HAP-1 (cell line): ENCODE measurements at regions not wholly inside any gene's neighbourhood (a gene's known extent, or its start where the extent isn't known, plus 50 kb on each side); places are given as distances from the start of the nearest gene placed in this dataset.
"Not testable (repeated sequence)": the region's sequence is repeated elsewhere in the genome, so short reads cannot be mapped to it uniquely, and the experiment has no call there.

Source experiments
- DNase-seq, 2 experiments: peaks; one replicate each; pipeline ENCODE4 v3.0.0-alpha.2; 2016 to 2020; ENCODE audit warnings: low spot score in 2 of 2
- H3K27me3 ChIP-seq: fragments of 250-450 bp; sonication (Bioruptor Pico); 2 replicates; pipeline ENCODE4 v1.5.1; 2020; ENCODE audit warnings: low read depth, mild to moderate bottlenecking, moderate library complexity
- H3K36me3 ChIP-seq: fragments of 250-450 bp; sonication (Bioruptor Pico); replicated peaks from 2 replicates; pipeline ENCODE4 v1.5.1; 2020; ENCODE audit warnings: mild to moderate bottlenecking
- H3K4me1 ChIP-seq: fragments of 250-450 bp; sonication (Bioruptor Pico); 2 replicates; pipeline ENCODE4 v1.5.1; 2020; ENCODE audit warnings: mild to moderate bottlenecking
- H3K4me3 ChIP-seq: fragments of 250-450 bp; sonication (Bioruptor Pico); 2 replicates; pipeline ENCODE4 v1.5.1; 2020; ENCODE audit warnings: mild to moderate bottlenecking, moderate library complexity
- H3K9me3 ChIP-seq: fragments of 250-450 bp; sonication (Bioruptor Pico); 2 replicates; pipeline ENCODE4 v1.5.1; 2020; ENCODE audit warnings: mild to moderate bottlenecking, moderate library complexity
- in situ Hi-C: fragments of 300-500 bp; cut with MboI; formaldehyde crosslinking; loops from 3 replicates; pipeline ENCODE4 v1.14.3; 2020; ENCODE audit warnings: low sequenced_read_pairs, inconsistent platforms, mixed read lengths

GRCh38 chr1:166671627-166672026 is 167.6 kb upstream of the POGK start:
- H3K36me3 ChIP-seq = no peaks in the 10 kb centered on the region
- H3K9me3 ChIP-seq = no peaks in the 10 kb centered on the region
- no peak for DNase-seq
- H3K4me3 ChIP-seq = no peak overlapping the region
- no peaks in the 10 kb centered on the region for H3K4me1 ChIP-seq
- no peaks in the 10 kb centered on the region; the same call in 1 of the 2 replicates for H3K27me3 ChIP-seq
- in situ Hi-C loops = no loop called here

- no peaks in the 10 kb centered on the region for H3K36me3 ChIP-seq
- H3K27me3 ChIP-seq = no peaks in the 10 kb centered on the region; the same call in 1 of the 2 replicates
- no peak overlapping the region for H3K4me3 ChIP-seq
- no peaks in the 10 kb centered on the region for H3K4me1 ChIP-seq
- in situ Hi-C loops = no loop called here
- H3K9me3 ChIP-seq = no peaks in the 10 kb centered on the region
- DNase-seq = no peak
These were observed 165.6 kb upstream of the POGK start for GRCh38 chr1:166673722-166674121.

DNA sequence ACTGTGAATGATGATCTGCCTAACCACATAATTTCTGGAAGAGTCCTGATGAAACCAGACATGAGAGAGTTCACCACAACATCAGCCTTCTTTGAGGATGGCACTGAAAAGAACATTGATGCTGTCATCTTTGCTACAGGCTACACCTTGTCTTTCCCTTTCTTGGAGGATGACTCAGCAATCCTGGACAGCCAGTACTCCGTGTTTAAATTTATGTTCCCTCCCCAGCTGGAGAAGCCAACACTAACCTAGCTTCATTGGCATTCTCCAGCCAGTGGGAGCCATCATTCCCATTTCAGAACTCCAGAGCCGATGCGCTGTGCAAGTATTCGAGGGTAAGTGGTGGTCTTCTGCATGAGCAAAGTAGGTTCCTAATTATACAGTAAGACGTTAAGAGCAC is 164.1 kb upstream of the POGK start:
- in situ Hi-C loops = no loop called here
- H3K9me3 ChIP-seq = no peaks in the 10 kb centered on the region
- H3K4me1 ChIP-seq = no peaks in the 10 kb centered on the region
- no peak for DNase-seq
- no peaks in the 10 kb centered on the region for H3K36me3 ChIP-seq
- H3K4me3 ChIP-seq = no peak overlapping the region
- H3K27me3 ChIP-seq = peaks cover 3% of the 10 kb centered on the region; the same call in 1 of the 2 replicates

DNA sequence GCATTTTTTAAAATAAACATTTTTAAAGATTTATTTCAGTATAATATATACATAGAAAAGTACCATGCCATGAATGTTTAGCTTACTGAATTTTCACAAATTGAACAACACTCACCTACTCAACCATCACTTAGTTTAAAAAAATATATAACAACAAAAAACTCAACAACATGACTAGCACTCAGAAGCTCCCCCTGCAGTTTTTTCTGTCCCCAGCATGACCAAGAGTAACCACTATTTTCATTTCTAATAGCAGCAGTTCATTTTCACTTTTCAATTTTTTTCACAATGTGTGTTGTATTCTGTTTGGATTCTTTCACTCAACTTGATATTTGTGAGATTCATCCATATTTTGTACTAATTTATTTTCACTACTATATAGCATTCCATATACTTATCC is 162.3 kb upstream of the POGK start:
- no peak overlapping the region for H3K4me3 ChIP-seq
- H3K27me3 ChIP-seq = peaks cover 5% of the 10 kb centered on the region; the same call in 1 of the 2 replicates
- in situ Hi-C loops = no loop called here
- DNase-seq = no peak
- H3K36me3 ChIP-seq = no peaks in the 10 kb centered on the region
- no peaks in the 10 kb centered on the region for H3K4me1 ChIP-seq
- no peaks in the 10 kb centered on the region for H3K9me3 ChIP-seq

- no peaks in the 10 kb centered on the region for H3K36me3 ChIP-seq
- DNase-seq = no peak
- in situ Hi-C loops = no loop called here
- no peak overlapping the region for H3K4me3 ChIP-seq
- H3K4me1 ChIP-seq = no peaks in the 10 kb centered on the region
- 0 out of 2 replicates have a peak, but pooled peaks cover 5% of the 10 kb centered on the region for H3K27me3 ChIP-seq
- H3K9me3 ChIP-seq = no peaks in the 10 kb centered on the region
These were observed 159.9 kb upstream of the POGK start for GRCh38 chr1:166679369-166679768.

DNA sequence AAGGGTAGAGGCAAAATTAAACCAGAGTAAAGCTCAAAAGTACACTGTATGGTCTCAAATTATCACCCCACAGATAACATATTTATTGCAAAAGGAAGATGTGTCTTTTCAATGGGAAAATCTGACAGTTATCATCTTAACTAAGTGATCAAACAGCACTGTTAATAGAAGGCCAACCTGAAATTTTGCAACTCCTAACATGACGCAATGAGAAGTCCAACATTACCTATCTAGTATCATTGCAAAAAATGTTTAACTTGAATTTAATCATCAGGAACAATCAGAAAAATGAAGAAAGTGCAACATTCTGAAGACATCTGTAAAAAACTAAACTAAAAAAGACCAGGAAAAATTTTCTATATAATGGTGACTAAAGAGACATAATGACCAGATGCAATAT is 156.7 kb upstream of the POGK start:
- no peak for DNase-seq
- Histone ChIP-seq H3K27me3 (0 out of 2 replicates have a peak, but pooled peaks cover 5% of the 10 kb centered on the region), H3K9me3 (no peaks in the 10 kb centered on the region), H3K4me3 (no peak overlapping the region), H3K4me1 (no peaks in the 10 kb centered on the region), H3K36me3 (no peaks in the 10 kb centered on the region)
- in situ Hi-C loops = no loop called here

DNA sequence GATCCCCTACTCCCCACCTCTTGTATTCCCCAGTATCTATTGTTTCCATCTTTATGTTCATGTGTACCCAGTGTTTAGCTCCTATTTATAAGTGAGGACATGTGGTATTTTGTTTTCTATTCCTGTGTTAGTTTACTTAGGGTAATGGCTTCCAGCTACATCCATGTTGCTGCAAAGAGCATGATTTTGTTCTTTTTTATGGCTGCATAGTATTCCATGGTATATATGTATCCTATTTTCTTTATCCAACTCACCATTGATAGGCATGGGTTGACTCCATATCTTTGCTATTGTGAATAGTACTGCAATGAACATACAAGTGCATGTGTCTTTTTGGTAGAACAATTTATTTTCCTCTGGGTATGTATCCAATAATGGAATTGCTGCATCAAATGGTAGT is 154.6 kb upstream of the POGK start:
- H3K36me3 ChIP-seq, H3K27me3 ChIP-seq, H3K4me3 ChIP-seq, in situ Hi-C loops, H3K9me3 ChIP-seq, H3K4me1 ChIP-seq, DNase-seq: not testable (repeated sequence)

DNA sequence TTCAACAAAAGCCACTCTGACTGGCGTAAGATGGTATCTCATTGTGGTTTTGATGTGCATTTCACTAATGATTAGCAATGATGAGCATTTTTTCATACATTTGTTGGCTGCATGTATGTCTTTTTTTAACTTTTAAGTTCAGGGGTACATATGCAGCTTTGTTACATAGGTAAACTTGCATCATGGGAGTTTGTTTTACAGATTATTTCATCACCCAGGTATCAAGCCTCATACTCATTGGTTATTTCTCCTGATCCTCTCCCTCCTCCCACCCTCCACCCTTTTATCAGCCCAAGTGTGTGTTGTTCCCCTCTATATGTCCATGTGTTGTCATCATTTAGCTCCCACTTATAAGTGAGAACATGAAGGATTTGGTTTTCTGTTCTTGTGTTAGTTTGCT is 154.1 kb upstream of the POGK start:
- Histone ChIP-seq H3K4me1 (no peaks in the 10 kb centered on the region), H3K4me3 (no peak overlapping the region), H3K36me3 (no peaks in the 10 kb centered on the region), H3K27me3 (0 out of 2 replicates have a peak, but pooled peaks cover 1% of the 10 kb centered on the region), H3K9me3 (no peaks in the 10 kb centered on the region)
- DNase-seq = no peak
- in situ Hi-C loops = no loop called here

GRCh38 chr1:166685891-166686290 is 153.4 kb upstream of the POGK start:
- in situ Hi-C loops, H3K27me3 ChIP-seq, H3K4me3 ChIP-seq, H3K9me3 ChIP-seq, H3K4me1 ChIP-seq, DNase-seq, H3K36me3 ChIP-seq: not testable (repeated sequence)

DNA sequence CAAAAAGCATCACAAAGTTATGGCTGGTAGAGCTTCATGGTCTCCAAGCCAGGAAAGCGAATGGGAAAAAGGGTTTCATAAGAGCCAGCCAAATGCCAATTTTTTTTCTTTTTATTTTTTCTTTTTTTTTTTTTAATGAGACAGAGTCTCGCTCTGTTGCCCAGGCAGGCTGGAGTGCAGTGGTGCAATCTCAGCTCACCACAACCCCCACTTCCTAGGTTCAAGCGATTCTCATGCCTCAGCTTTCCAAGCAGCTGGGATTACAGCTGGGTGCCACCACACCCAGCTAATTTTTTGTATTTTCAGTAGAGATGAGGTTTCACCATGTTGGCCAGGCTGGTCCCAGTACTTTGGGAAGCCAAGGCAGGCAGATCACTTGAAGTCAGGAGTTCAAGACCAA is 148.7 kb upstream of the POGK start:
- H3K36me3 ChIP-seq, H3K27me3 ChIP-seq, in situ Hi-C loops, H3K4me3 ChIP-seq, DNase-seq, H3K9me3 ChIP-seq, H3K4me1 ChIP-seq: not testable (repeated sequence)

GRCh38 chr1:166691476-166691875 is 147.8 kb upstream of the POGK start:
- in situ Hi-C loops = no loop called here

DNA sequence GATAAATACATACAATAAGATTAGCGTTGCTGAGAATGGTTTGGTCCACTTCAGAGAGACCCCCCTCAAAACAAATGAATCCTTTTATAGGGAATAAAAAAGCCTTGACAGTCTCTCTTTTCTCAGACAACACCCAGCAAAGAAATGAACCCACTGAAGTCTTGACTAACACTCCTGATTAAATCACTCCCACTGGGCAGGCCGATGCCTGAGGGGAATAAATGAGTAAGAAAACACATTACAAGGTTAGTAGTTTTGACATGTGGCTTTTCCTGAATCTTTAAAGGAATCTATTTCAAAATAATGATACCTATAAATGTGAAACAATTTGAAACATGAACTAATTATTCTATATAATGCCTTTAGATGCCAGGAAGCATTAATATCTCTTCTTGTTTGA is 146.9 kb upstream of the POGK start:
- no peak for DNase-seq
- no peak overlapping the region for H3K4me3 ChIP-seq
- no peaks in the 10 kb centered on the region for H3K9me3 ChIP-seq
- H3K36me3 ChIP-seq = no peaks in the 10 kb centered on the region
- in situ Hi-C loops = no loop called here
- H3K4me1 ChIP-seq = no peaks in the 10 kb centered on the region
- H3K27me3 ChIP-seq = no peaks in the 10 kb centered on the region

More at GRCh38 chr1:166691476-166691875, 147.8 kb upstream of the POGK start:
- Histone ChIP-seq H3K27me3 (no peaks in the 10 kb centered on the region), H3K36me3 (no peaks in the 10 kb centered on the region), H3K9me3 (no peaks in the 10 kb centered on the region), H3K4me3 (no peak overlapping the region), H3K4me1 (no peaks in the 10 kb centered on the region)
- DNase-seq = no peak

DNA sequence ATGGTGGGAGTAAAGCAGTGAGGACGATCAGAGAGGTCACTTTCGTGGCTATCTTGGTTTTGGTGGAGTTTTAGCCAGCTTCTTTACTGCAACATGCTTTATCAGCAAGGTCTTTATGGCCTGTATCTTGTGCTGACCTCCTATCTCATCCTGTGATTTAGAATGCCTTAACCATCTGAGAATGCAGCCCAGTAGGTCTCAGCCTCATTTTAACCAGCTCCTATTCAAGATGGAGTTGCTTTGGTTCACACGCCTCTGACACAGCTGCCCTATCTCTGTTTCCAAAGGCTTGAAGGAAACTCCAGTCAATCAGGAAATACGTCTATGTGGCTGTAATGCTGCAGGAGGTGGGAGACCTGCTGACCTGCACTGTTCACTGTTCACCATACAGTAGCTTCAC is 146.1 kb upstream of the POGK start:
- no peaks in the 10 kb centered on the region for H3K4me1 ChIP-seq
- in situ Hi-C loops = no loop called here
- H3K9me3 ChIP-seq = no peaks in the 10 kb centered on the region
- no peak overlapping the region for H3K4me3 ChIP-seq
- H3K36me3 ChIP-seq = no peaks in the 10 kb centered on the region
- DNase-seq = no peak
- no peaks in the 10 kb centered on the region for H3K27me3 ChIP-seq

GRCh38 chr1:166693673-166694297 is 145.5 kb upstream of the POGK start:
- no peaks in the 10 kb centered on the region for H3K36me3 ChIP-seq
- no peaks in the 10 kb centered on the region for H3K4me1 ChIP-seq
- DNase-seq = no peak
- in situ Hi-C loops = no loop called here
- H3K27me3 ChIP-seq = no peaks in the 10 kb centered on the region
- H3K4me3 ChIP-seq = no peak overlapping the region
- H3K9me3 ChIP-seq = no peaks in the 10 kb centered on the region

DNA sequence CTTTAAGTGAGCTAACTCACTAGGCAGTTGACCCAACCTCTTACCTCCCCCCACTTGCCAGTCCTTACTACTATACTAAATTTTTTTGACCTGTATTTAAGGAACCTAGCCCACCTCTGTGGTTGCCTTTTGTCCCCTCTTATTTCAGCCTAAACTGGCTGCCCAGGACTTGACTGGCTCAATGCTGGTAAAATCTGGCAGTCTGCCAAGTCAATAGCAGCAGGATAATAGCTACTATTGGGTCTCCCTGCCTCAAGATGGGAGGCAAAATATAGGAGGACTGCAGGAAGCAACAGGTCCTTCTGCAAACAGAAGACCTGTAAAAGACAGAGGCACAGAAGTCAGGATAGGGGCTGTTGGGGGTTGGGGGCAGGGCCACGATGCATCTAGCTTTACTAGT is 144.2 kb upstream of the POGK start:
- Histone ChIP-seq H3K9me3 (no peaks in the 10 kb centered on the region), H3K4me1 (peaks cover 3% of the 10 kb centered on the region; the same call in 1 of the 2 replicates), H3K27me3 (no peaks in the 10 kb centered on the region), H3K4me3 (no peak overlapping the region), H3K36me3 (no peaks in the 10 kb centered on the region)
- no peak for DNase-seq
- in situ Hi-C loops = no loop called here
